HG03558 (cell line): ENCODE measurements at regions not wholly inside any gene's neighbourhood (a gene's known extent, or its start where the extent isn't known, plus 50 kb on each side); places are given as distances from the start of the nearest gene placed in this dataset.
"Not testable (repeated sequence)": the region's sequence is repeated elsewhere in the genome, so short reads cannot be mapped to it uniquely, and the experiment has no call there.

Experiments used
- ATAC-seq: cut with Tn5 transposase; IDR thresholded peaks from one replicate; pipeline ENCODE4 v1.9.1; 2021; ENCODE audit warnings: moderate number of reproducible peaks; ENCODE audit not compliant: unreplicated experiment; ENCODE audit errors: extremely low read depth

- ATAC-seq, result no peak
Measured at GRCh38 chr5:52255308-52255707, 532.4 kb upstream of the ITGA1 start.

GRCh38 chr5:52262844-52263243, 524.9 kb upstream of the ITGA1 start:
- no peak for ATAC-seq

GRCh38 chr5:52269401-52269800, 518.3 kb upstream of the ITGA1 start:
- no peak for ATAC-seq

GRCh38 chr5:52269859-52270258, 517.9 kb upstream of the ITGA1 start:
- no peak for ATAC-seq

GRCh38 chr5:52275639-52276038, 512.1 kb upstream of the ITGA1 start:
- no peak for ATAC-seq

- ATAC-seq, result no peak
Measured at GRCh38 chr5:52277101-52277500, 510.6 kb upstream of the ITGA1 start.

GRCh38 chr5:52282647-52283046, 505.1 kb upstream of the ITGA1 start:
- ATAC-seq, result no peak

- no peak for ATAC-seq
Measured at GRCh38 chr5:52283221-52283620, 504.5 kb upstream of the ITGA1 start.

- ATAC-seq, result no peak
Measured at GRCh38 chr5:52300703-52301372, 486.9 kb upstream of the ITGA1 start.

GRCh38 chr5:52304816-52305215, 482.9 kb upstream of the ITGA1 start:
- ATAC-seq, result not testable (repeated sequence)

GRCh38 chr5:52328220-52328806, 459.4 kb upstream of the ITGA1 start:
- ATAC-seq, result no peak

- no peak for ATAC-seq
Measured at GRCh38 chr5:52331725-52332124, 456.0 kb upstream of the ITGA1 start.

- no peak for ATAC-seq
Measured at GRCh38 chr5:52334367-52334766, 453.3 kb upstream of the ITGA1 start.

GRCh38 chr5:52339285-52339684, 448.4 kb upstream of the ITGA1 start:
- ATAC-seq, result no peak

GRCh38 chr5:52342361-52342760, 445.4 kb upstream of the ITGA1 start:
- ATAC-seq, result no peak

GRCh38 chr5:52356311-52356918, 431.3 kb upstream of the ITGA1 start:
- no peak for ATAC-seq

- no peak for ATAC-seq
Measured at GRCh38 chr5:52359261-52359660, 428.5 kb upstream of the ITGA1 start.

GRCh38 chr5:52360985-52361384, 426.7 kb upstream of the ITGA1 start:
- no peak for ATAC-seq

- no peak for ATAC-seq
Measured at GRCh38 chr5:52374286-52374685, 413.4 kb upstream of the ITGA1 start.

- ATAC-seq, result no peak
Measured at GRCh38 chr5:52375969-52376368, 411.7 kb upstream of the ITGA1 start.

GRCh38 chr5:52376592-52376991, 411.1 kb upstream of the ITGA1 start:
- no peak for ATAC-seq

- no peak for ATAC-seq
Measured at GRCh38 chr5:52378237-52378636, 409.5 kb upstream of the ITGA1 start.
